NCI-H1105 (cell line): ENCODE measurements at regions not wholly inside any gene's neighbourhood (a gene's known extent, or its start where the extent isn't known, plus 50 kb on each side); places are given as distances from the start of the nearest gene placed in this dataset.
"Not testable (repeated sequence)": the region's sequence is repeated elsewhere in the genome, so short reads cannot be mapped to it uniquely, and the experiment has no call there.

Source experiments
- DNase-seq: peaks from one replicate; lab custom pipeline; 2025; lab: John Stamatoyannopoulos, UW

DNA sequence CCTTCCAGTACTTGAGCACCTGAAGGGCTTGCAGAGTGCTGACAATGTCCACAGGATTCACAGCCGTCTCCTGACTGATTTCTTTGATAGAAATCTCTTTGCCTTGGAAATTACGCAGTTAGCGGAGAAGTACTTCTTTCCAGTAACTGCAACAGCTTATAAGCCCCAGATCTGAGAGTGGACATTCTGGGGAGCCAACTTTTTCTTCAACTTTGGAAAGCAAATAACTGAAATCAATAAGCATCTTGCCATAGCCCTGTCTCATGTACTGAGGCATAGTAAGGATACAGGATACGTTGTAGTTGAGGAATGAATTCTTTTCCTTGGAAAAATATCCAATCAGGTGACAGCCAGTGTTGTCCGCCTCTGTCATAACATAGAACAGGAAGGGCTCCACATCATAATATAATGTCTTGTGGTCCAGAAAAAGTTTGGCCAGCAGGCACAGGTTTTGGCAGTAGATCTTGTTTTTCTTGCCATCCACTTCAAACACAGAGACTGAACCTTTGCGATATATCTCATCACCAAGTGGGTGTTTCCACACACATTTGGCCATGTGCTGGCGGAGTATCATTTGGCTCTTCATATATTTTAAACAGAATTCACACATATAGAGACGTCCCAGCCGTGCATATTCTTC lies 711.1 kb upstream of the DIAPH2 start:
- DNase-seq: not testable (repeated sequence)

- no peak for DNase-seq
These were observed 710.6 kb upstream of the DIAPH2 start for GRCh38 chrX:95974096-95974470.

DNA sequence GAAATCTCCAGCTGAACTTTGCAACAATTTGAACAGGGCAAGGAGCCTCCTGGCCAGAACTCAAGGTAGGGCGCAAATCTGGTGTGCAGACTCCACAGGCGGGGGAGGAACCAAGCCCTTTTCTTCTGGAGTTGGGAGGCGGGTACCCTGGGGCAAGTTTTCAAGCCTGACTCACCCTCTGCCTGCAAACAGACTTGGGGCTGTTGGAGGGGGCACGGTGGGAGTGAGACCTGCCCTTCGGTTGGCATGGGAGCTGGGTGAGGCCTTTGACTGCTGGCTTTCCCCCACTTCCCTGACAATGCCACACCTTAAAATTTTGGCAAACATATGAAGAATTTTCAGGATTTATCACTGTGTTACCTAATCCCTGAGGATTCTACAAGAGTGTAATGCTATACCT lies 709.8 kb upstream of the DIAPH2 start:
- DNase-seq: no peak

GRCh38 chrX:95995583-95995982 lies 689.1 kb upstream of the DIAPH2 start:
- no peak for DNase-seq

DNA sequence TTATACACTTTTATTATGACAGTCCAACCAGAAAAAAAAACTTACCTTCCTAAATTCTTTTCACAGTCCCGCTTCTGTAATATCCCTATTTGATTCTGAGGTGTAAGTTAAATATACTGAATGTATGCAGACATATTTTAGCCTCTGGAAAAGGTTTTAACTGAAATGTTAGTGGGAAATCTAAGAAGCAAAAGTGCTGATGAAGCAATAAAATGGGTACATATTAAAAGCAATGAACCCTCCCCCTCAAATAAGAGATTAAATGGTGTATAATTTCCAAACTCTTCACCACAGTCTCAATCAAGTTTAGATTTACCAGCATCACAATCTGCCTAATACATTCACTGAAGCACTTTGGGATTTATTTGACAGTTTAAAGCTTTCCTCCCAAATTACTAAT lies 688.3 kb upstream of the DIAPH2 start:
- DNase-seq: no peak

- DNase-seq: no peak
These were observed 682.2 kb upstream of the DIAPH2 start for GRCh38 chrX:96002431-96002830.

GRCh38 chrX:96004386-96004785 lies 680.3 kb upstream of the DIAPH2 start:
- DNase-seq: no peak

- DNase-seq: no peak
These were observed 678.4 kb upstream of the DIAPH2 start for GRCh38 chrX:96006281-96006680.

DNA sequence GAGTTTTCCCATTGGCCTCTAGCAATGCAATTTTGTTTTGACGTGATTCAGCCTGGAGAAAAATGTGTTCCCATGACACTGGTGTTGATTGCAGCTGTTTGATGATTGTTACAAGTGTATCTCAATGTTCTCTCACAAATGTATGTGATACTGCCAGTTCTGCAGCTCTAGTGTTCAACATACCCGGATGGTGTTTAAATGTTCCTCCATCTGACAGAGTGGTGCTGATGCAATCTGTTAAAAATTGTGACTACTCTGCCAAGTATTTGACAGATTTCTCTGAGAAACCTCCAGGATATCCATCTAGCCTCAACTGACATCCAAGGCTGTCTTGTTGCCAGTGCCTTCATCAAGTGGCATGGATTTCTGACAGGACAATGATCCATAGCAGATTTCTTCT lies 657.2 kb upstream of the DIAPH2 start:
- no peak for DNase-seq

GRCh38 chrX:96052078-96052477 lies 632.6 kb upstream of the DIAPH2 start:
- DNase-seq: no peak

DNA sequence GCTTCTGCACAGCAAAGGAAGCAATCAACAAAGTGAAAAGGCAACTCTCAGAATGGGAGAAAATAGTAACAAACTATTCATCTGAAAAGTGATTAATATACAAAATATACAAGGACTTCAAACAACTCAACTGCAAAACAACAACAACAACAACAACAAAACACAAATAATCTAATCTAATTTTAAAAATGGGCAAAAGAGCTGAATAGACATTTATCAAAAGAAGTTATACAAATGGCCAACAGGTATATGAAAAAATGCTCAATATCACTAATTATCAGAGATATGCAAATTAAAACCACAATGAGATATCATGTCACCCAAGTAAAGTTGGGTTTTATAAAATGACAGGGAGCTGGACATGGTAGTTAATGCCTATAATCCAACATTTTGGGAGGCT lies 602.8 kb upstream of the DIAPH2 start:
- DNase-seq: no peak

- no peak for DNase-seq
These were observed 590.0 kb upstream of the DIAPH2 start for GRCh38 chrX:96094616-96095015.

DNA sequence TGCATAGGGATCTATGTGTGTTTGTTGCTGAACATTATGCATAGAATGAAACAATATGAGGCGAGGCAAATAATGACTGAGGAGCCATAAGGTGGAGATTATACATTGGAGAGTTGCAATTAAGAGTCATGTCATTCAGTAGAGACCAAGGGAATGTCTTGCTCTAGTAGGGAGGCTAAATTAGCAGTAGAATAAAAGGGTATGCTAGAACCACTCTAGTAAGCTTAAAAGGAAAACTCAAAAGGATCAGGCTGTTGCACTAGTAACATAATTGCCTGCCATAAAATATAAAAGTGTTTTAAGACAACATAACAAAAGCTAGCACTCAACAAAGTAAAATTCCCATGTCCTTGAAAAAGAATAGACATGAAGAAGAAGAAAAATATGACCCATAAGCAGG lies 586.2 kb upstream of the DIAPH2 start:
- DNase-seq: no peak

DNA sequence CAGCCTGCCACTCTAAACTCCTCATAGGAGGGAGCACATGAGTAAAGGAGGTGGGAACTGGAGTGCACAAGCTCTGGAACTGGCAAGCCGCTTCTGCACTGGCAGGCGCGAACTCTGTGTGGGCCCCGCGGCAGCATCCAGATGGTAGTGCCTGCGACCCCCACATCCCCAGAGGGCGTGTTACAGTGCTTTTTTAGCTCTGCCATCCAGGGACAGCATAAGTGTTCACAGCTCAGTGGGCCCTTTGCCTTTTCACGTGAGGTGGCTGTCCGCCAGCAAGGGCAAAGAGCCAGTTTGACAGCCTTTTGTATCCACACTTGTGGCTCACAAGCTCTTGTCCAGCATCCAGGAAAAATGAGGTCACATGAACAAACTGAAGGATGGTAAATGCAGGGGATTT lies 581.6 kb upstream of the DIAPH2 start:
- DNase-seq: no peak

DNA sequence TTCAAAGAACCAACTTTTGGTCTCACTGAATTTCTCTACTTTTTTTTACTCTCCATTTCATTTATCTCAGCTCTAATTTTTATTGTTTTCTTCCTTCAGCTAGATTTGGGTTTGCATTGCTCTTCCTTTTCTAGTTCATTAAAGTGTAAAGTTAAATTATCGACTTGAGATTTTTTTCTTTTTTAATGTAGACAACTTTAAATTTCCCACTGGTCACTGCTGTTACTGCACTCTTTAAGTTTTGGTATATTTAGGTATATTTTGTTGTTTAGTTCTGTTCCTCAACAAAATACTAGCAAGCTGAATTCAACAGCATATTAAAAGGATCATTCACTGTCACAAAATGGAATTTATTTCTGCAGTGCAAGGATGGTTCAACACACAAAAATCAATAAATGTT lies 572.0 kb upstream of the DIAPH2 start:
- DNase-seq: no peak

- no peak for DNase-seq
These were observed 558.5 kb upstream of the DIAPH2 start for GRCh38 chrX:96126182-96126581.

- not testable (repeated sequence) for DNase-seq
These were observed 556.6 kb upstream of the DIAPH2 start for GRCh38 chrX:96128058-96128457.

DNA sequence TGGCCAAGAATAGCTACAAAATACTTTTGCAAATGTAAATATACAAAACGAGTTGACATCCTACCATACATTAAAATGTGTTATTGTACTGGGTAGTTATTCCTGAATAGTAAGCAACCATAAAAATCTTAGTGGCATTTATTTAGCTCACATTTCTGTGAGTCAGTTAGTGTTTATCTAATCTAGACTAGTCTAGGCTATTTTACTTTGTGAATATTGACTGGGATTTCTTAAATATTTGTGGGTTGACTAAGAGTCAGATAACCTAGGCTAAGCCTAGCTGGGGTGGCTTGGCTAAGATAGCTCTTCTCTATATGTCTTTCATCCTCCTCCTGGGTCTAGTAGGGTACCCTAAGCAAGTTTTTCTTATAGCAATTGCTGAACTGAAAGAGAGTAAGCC lies 543.8 kb upstream of the DIAPH2 start:
- DNase-seq: no peak

- no peak for DNase-seq
These were observed 537.0 kb upstream of the DIAPH2 start for GRCh38 chrX:96147681-96148080.

DNA sequence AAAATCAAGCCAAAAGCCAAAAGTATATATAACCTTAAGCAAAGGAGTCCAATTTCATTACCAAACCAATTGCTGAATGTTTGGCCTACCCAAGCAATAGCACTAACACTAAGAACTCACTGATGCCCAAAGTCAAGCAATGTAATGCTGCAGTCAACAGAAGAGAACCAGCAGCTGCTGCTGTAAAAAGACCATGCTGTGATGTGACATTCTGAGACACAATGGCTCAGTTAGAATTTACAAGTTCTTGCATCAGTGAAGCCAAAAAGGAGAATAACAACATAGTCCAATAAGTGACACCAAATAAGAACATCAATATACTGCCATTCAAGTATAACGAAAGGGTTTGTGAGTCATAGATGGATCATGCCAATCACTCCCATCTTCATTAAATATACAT lies 514.0 kb upstream of the DIAPH2 start:
- no peak for DNase-seq

DNA sequence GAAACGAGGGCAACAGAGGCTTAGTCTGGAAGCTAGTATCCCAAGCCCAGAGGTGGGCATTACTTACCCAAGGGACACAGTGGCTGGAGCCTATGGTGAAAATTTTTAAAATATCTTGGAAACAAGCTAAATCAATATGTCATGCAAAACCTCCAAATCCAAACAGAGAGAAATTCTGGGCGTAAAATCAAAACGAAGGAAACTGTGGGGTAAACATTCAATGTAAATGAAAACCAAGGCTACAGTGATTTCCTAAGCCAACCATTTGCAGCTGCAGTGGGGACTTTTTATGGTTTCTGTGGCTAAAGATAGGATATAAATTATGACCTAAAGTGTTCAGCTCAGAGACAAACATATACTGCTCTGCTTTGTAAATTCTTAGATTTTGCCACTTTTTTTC lies 507.7 kb upstream of the DIAPH2 start:
- DNase-seq: no peak

DNA sequence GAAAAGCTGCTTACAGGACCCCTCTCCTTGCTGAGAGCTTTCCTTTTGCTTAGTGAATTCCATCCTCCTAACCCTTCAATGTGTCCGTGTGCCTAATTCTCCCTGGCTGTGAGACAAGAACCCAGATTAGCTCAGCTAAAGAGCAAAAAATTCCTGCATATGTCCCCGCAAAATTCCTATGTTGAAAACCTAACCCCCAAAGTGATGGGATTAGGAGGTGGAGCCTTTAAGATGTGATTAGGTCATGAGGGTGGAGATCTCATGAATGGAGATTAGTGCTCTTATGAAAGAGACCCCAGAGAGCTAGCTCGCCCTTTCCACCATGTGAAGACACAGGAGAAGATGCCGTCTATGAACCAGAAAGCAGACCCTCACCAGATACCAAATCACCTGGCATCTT lies 503.0 kb upstream of the DIAPH2 start:
- DNase-seq: no peak

DNA sequence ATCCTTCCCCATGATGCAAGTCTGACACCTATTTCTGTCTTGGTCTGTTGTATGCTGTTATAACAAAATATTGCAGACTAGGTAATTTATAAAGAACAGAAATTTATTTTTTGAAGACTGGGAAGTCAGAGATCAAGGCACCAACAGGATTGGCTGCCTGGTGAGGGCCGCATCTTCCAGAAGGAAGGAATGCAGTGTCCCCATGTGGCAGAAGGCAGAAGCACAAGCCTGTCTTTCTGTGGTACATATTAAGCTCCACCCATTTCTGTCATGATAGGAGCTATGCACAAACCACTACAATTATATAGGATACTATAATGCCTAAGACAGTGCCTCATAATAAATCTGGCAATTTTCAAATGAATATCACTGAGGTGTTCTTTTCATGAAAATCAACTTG lies 502.3 kb upstream of the DIAPH2 start:
- no peak for DNase-seq

DNA sequence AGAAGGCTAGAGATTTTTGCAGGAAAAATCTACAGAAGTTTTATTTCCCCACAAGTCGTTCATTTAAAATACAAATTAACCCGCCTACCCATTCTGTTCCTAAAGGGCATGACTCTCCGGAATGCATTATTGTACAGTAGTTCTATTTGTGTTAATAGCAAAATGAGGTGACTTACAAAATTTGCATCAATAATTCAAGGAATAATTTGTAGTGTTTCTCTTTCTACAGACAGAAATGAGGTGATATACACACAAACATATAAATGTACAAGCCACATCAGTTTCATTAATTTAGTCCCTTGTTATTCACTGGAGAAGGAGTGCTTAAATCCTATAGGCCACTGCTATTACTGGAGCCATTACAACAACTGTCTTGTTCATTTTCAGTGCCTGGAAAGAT lies 501.3 kb upstream of the DIAPH2 start:
- no peak for DNase-seq

DNA sequence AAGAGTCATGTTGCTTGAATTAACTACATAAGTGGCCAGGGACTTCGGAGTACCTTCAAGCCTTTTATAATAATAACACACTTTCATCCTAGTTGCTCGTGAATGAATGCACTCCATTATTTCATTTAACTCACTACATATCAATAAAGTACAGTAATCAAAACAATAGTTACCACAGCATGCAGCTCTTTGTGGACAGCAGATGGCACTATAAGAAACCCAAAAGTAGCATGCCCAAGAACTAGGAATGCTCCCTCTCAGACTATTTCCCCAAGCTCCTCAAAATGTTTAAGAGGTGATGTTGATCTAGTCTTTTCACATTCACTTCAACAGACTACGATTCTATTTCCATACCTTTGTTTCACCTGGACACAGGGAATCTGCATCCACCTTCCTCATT lies 500.8 kb upstream of the DIAPH2 start:
- no peak for DNase-seq
